GM13976 (cell line): ENCODE measurements at regions not wholly inside any gene's neighbourhood (a gene's known extent, or its start where the extent isn't known, plus 50 kb on each side); places are given as distances from the start of the nearest gene placed in this dataset.

ENCODE experiments used
- DNase-seq: peaks from one replicate; pipeline ENCODE4 v3.0.0; 2012; ENCODE audit warnings: low spot score
- CTCF ChIP-seq: IDR thresholded peaks from 2 replicates; pipeline ENCODE4 v1.5.1; 2012; ENCODE audit warnings: borderline replicate concordance, mild to moderate bottlenecking; ENCODE audit not compliant: insufficient read depth; ENCODE audit errors: extremely low read depth, missing control alignments, control extremely low read depth
- in situ Hi-C: fragments of 300-500 bp; cut with MboI; formaldehyde crosslinking; loops from one replicate; pipeline ENCODE4 v1.12.0; 2022; ENCODE audit warnings: low sequenced_read_pairs, mixed read lengths, inconsistent platforms; ENCODE audit not compliant: unreplicated experiment

GRCh38 chrX:9087271-9088040, 53.5 kb upstream of the FAM9B start:
- TF ChIP-seq CTCF, result no peak
- in situ Hi-C loops, result no loop called here
- no peak for DNase-seq

GRCh38 chrX:9088896-9089295, 55.0 kb upstream of the FAM9B start:
- TF ChIP-seq CTCF, result no peak
- in situ Hi-C loops, result no loop called here
- DNase-seq, result no peak

GRCh38 chrX:9090766-9091165, 56.8 kb upstream of the FAM9B start:
- DNase-seq, result no peak
- TF ChIP-seq CTCF, result no peak
- in situ Hi-C loops, result no loop called here

GRCh38 chrX:9091258-9091657, 57.3 kb upstream of the FAM9B start:
- no peak for DNase-seq
- in situ Hi-C loops, result no loop called here
- no peak for TF ChIP-seq CTCF

GRCh38 chrX:9102956-9103355, 69.0 kb upstream of the FAM9B start:
- in situ Hi-C loops, result no loop called here
- no peak for DNase-seq
- TF ChIP-seq CTCF, result no peak

- DNase-seq, result no peak
- in situ Hi-C loops, result no loop called here
- TF ChIP-seq CTCF, result no peak
These were observed 74.1 kb upstream of the FAM9B start for GRCh38 chrX:9108054-9108453.
